Suppressor macrophage (primary cell): ENCODE measurements at regions not wholly inside any gene's neighbourhood (a gene's known extent, or its start where the extent isn't known, plus 50 kb on each side); places are given as distances from the start of the nearest gene placed in this dataset.
A peak's percentile ranks its signal among the peaks of the same experiment; 100 is the strongest.

Source experiments
- DNase-seq, 4 experiments: peaks; one replicate each; pipeline ENCODE4 v3.0.0-alpha.2; 2020 to 2022

DNA sequence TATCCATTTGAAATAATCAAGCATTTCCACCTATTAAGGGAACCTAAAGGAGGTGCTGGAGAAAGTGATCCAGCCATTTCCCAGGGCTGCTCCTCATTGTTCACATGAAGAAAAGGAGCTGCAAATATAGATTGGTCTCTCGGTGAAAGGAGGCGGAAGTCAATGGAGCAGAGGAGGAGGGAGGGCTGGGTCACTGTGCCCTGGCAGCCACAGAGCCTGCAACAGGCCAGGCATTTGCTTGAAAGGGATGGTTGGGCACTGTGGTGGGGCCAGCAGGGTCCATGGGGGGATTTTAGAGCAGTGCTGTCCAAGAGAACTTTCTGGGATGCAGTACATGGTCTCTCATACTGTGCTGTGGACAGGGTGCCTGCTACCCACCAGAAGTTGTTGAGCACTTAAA, 173.2 kb downstream of the CYLD start:
- DNase-seq = no peak

DNA sequence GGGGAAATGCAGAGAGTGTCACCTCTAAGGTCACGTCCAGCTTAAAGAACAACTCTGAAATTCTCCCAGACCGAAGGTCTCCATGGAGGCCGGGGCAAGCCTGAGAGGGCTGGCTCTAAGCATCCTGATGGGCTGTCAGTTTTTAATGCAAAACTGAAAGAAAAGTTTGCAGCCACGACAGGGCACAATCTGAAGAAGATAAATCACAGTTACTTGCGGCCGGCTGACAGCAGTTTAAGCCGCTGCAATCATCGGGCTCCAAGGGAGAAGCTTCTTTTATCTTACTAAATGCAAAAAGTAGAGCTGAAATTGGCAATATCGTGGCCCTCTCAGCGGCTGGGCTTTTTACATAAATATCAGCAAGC, 168.8 kb downstream of the CYLD start:
- DNase-seq = no peak

GRCh38 chr16:50909831-50910735, 168.2 kb downstream of the CYLD start:
- DNase-seq = no peak

DNA sequence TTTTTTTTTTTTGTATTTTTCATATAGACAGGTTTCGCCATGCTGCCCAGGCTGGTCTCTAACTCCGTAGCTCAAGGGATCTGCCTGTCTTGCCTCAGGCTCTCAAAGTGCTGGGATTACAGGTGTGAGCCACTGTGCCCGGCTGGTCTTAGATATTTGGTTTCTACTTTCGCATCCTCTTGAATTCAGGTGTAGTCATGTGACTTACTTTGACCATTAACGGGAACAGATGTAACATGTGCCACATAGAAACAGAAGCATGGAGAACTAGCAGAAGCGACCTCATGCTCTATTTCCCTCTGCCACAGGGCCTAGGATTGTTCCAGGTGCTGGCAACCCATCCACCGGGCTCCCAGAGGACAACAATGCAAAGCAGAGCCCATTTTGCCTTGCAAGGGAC, 166.6 kb downstream of the CYLD start:
- DNase-seq = no peak

- DNase-seq = no peak
Measured at GRCh38 chr16:50906454-50906853, 164.6 kb downstream of the CYLD start.

- DNase-seq = peak in 1 of 4 experiments; percentile 6
Measured at GRCh38 chr16:50902457-50902856, 160.6 kb downstream of the CYLD start.

DNA sequence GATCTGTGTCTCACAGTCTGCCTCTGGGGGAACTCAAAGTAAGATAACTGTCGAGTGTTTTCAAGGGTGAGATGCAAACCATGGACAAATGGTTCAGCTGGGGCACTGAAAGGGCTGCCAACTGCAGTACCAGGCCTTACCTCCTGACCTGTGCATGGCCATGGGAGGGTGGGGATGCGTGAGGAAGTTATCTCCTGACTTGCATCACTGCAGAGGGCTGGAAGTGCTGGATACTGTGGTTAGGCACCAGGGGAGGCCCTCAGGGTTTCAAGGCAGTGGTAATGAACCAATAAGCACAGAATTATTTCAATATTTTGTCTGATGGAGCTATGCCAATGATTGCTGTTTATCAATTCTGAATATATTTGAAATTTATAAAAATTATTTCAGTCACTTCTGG, 159.2 kb downstream of the CYLD start:
- no peak for DNase-seq

GRCh38 chr16:50900391-50900942, 158.6 kb downstream of the CYLD start:
- DNase-seq = no peak

DNA sequence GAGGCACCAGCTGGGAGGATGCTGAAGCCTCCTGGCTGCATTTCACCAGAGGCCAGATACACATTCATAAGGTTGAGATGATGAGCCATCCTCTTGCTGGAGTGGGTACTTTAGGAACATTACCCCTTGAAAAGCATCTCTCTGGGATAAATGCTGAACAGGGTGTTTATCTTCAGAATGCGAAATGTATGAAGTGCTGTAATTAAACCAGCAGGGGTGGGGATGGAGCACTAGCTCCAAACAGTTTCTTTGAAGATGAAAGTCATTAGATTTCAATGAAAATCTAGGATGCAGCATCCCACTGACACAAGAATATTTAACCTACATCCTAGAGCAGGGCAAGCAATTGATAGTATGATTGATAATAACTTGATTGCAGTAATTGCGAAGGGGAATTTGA, 158.1 kb downstream of the CYLD start:
- no peak for DNase-seq

DNA sequence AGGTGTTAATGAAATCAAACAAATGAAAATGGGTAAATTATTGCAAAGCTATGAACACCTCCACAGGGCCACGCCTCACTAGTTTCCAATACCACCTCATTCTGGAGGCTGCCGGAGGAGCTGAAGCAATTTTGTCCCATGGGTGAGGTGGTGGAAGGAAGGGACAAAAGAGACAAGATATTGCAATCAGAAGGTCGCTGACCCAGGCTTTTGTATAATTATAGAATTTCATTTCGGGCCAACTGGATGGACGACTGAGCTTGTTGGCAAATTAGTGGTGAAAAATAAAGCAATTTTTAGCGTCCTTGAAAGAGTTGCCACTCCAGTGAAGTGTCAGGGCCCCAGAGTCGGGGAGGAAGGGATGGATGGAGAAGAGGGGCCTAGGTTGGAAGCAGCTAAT, 147.9 kb downstream of the CYLD start:
- no peak for DNase-seq

GRCh38 chr16:50889276-50889675, 147.4 kb downstream of the CYLD start:
- no peak for DNase-seq

DNA sequence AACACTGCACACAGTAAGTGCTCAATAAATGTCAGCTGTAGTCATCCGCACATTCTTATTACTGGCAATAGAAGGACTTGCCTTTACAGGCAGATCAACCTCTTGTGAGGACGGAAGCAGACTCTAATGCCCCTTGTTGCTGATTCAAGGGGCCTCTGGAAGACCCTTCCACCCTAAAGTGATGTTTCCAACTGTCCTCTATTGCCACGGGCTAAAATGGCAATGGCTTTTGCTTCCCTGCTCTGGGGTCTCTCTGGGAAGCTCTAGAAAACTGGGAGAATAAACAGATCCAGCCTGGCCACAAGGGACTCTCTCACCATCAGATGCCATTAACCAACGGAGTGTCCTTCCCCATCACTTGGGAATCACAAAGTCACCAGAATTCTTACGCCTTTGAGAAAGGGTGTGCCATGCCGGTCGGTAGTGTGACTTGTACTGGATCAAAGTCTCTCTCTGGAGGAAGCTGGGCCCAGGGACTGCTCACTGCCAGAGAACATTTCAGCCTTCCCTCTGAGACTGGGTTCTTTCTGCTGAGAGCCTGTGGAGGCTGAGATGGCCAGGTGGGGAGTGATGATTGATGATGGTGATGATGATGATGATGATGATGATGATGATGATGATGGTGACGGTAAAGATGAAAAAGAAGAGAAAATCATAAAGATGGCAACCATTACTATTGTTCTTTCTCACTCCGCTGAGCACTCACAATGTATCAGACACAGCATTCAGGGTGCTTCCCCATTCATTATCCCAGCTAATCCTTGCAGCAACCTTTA, 146.8 kb downstream of the CYLD start:
- DNase-seq = no peak

DNA sequence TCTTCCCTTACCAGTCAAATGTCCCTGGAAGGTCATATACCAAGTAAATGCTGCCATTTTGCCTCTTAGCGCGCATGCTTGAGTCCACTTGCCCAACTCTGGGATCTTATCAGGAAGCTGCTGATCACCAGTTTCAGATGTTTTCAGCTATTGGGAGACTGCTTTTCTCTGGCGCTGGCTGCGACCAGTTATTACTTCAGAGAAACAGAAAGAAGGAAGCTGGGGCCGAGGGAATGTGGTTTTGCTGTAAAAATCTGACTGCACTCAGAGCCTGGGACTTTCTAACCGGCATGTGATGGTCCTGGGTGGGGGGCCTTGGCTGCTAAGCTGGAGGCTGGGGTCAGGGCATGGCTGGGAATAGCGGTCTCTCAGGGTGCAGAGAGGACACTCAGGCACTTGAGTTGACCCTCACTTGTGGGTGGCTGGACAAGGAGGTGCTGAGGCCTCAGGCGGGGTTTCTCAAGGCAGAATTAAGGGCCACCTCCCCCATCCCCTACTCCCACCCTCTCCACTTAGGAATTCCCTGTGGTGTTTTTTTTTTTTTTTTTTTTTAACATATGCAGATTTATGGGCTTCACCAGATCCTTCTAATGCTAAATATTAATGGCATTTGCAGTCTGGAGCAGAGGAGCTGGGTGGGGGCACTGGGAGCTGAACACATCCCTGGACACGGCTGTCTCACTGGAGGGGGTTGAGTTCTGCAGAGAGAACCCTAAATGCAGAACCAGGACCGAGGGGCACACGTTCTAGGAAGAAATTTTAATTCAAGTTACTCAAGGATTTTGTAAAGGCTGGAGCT, 145.8 kb downstream of the CYLD start:
- peak; percentile 36 to 76 (median 58) for DNase-seq

DNA sequence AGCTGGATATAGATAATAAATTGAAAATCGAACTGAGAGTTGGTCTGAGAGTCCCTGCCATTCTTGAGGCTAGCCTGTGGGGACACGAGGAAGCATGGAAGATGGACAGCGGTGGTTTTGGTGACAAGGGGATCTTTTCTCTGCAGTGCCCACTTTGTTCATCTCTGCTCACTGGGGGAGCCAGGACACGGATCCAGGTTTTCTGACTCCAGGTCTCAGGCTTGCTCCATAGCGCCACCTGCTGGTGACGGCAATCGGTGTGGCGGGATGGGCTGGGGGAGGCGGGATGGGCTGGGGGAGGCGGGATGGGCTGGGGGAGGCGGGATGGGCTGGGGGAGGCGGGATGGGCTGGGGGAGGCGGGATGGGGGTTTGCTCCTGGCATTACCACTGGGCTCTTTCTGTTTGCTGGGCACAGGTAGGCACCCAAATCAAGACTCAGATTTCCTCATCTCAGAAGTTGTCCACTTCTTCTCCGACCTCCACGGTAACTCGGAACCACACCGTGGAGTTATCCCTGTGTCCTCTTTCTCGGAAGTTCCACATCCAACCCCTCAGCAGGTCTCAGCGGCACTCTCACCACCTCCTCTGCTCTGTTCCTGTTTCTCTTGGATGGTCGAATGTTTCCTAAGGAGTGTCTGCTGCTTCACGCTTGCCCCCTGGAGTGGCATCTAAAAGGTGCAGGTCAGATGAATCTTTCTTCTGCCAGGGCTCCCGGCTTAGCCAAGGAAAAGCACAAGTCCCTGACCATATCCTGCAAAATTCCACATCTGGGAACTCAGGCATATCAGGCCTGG, 142.4 kb downstream of the CYLD start:
- DNase-seq = peak in 2 of 4 experiments; percentile 14 to 29

DNA sequence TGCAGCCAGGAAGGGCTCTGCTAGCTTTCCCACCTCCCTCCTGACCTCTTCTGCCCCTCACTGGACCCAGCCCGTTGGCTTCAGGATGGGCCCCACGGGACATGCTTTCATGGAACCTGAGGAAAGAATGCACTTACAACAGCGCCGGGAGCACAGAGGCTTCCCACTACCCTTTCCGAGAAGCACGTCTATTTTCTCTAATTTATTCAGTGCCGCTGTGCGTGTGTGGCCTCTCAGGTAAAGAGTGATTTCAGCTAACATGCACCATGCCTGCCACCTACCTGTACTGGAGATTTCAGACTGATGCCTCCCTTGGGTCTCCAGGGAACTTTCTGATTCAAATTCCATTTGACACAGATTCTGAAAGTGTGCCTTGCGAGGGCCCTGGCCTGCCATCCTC, 140.1 kb downstream of the CYLD start:
- no peak for DNase-seq

DNA sequence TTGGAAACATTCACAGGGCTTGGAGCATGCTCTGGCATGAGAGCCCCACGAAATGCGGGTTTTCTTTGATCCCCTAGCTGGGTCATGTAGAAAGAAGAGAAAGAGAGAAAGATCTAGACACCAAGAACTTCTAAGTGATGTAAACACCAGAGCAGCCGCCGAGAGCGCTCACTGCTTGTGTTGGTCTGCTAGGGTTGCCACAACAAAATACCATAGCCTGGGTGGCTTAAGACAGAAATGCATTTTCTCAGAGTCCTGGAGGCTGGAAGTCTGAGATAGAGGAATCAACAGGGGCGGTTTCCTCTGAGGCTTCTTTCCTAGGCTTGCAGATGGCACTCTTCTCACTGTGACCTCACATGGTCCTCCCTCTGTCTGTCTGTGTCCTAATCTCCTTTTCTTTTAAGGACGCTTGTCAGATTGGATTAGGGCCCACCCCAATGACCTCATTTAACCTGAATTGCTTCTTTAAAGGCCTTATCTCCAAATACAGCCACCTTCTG, 139.5 kb downstream of the CYLD start:
- no peak for DNase-seq

DNA sequence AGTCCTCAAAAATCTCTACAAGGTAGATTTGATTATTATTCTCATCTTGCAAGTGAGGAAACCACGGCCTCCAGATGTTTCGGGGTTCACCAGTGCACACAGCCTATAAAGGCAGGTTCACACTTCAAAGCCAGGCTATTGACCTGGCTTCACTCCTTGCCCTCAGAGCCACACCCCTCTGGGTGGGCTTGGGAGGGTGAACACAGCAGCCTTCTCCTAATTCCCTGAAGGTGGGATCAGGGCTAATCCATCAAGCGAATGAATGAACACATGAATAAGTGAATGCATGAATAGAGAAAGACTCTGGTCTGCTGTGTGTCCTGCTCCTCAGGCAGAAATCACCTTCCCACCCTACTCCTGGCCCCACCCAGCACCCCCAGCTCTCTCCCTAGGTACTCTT, 139.0 kb downstream of the CYLD start:
- DNase-seq = no peak

GRCh38 chr16:50879873-50880695, 138.2 kb downstream of the CYLD start:
- no peak for DNase-seq

DNA sequence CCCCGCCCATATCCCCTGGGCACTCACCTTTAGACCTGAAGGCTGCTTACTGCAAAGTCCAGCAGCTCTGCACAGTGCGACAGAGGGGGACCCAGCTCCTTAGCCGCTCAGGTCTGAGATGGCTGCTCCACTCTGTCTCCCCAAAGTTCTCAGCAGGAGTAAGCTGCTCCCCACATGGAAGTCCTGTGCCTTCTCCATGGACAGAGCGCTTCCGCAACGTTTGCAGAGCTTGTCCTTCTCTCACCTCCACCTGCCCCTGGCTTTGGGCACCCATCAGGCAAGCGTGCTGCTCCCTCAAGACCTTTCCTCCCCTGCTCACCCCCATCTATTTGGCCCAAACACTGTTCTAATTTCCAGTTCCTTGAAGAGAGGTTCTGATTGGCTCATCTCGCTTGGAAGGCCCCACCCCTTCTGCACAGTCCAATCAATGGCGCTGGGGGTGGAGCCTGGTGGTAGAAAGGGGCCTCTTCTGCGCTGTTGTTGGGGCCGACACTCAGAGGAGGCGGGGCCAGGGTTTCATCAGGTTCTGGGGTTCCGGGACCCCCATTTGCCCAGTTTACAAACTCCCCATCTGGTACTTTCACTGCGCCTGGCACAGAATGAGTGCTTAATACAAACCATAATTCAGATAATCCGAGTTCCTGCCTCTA, 137.2 kb downstream of the CYLD start:
- DNase-seq = no peak

DNA sequence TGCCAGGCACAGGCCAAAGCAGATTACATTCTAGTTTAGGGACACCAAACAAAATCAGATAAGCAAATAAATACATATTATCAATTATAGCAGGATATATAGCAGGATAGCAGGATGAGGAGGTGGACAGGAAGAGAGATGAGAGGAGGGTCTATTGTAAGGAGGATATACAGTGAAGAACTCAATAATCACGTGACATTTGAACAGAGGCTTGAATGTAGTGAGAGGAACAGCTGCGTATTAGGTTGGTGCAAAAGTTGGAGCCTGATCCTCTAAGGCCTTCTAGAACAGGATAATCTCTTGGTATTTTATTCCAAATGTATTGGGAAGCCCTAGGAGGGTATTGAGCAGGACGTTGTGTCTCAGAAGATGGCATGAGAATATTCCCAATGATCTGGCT, 136.7 kb downstream of the CYLD start:
- DNase-seq = no peak
